ENCODE measurements at regions not wholly inside any gene's neighbourhood (a gene's known extent, or its start where the extent isn't known, plus 50 kb on each side); places are given as distances from the start of the nearest gene placed in this dataset.

DNA sequence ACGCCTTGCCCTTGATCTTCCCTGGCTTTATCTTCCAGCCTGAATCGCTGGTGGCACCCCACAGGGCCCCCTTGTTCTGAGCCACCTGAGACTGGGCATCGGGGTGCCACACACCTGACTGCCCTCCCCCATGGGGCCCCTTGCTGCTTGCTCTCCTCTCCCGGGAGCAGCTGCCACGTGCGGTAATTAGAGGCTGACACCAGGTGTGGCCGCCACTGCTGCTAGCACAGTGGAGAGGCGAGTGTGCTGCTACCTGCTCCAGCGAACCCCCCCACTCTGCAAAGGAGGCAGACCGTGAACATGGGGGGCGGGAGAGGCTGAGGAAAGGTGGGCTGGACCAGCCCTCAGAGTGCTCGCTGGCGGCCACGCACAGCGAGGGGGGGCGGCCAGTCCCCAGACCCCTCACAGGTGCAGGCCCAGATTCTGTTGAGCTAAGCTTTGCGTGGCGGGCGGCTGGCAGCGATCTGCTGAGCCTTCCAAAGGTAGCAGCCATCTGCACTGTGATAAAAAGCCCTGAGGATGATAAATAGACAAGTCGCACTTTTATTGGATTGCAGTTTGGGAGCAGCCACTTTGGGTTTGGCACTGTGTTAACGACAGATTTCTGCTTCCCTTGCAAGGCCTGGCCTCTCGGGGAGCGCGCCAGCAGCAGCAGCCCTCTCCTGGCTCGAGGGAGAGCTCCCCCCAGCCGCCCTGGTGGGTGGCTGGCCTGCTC, 167.9 kb upstream of the GSE1 start:
- Mint-ChIP-seq H3K27ac (no peak overlapping the region), H3K36me3 (no peaks in the 10 kb centered on the region), H3K27me3 (ENCODE audit: low read depth in 2 of 2) (peaks cover 0 to 12% of the 10 kb centered on the region in 2 donors), H3K9me3 (no peaks in the 10 kb centered on the region), H3K4me3 (no peak overlapping the region), H3K4me1 (peaks cover 10 to 14% of the 10 kb centered on the region in 2 donors)
- Histone ChIP-seq H3K4me1 (ENCODE audit: control insufficient read depth, insufficient read depth, low read length) (peaks cover 26% of the 10 kb centered on the region), H3K36me3 (ENCODE audit: control insufficient read depth, insufficient read depth, low read length) (no peaks in the 10 kb centered on the region), H3K9me3 (ENCODE audit: control insufficient read depth, insufficient read depth, low read length) (no peaks in the 10 kb centered on the region), H3K4me3 (ENCODE audit: low read length) (no peak overlapping the region), H3K27ac (ENCODE audit: low read length) (no peak overlapping the region), H3K27me3 (ENCODE audit: control insufficient read depth, insufficient read depth, low read length) (no peaks in the 10 kb centered on the region)
- WGBS (ENCODE audit: insufficient coverage) = 60% methylated on average over 27 of the region's 27 CpGs
- TF ChIP-seq, protein P1, sequence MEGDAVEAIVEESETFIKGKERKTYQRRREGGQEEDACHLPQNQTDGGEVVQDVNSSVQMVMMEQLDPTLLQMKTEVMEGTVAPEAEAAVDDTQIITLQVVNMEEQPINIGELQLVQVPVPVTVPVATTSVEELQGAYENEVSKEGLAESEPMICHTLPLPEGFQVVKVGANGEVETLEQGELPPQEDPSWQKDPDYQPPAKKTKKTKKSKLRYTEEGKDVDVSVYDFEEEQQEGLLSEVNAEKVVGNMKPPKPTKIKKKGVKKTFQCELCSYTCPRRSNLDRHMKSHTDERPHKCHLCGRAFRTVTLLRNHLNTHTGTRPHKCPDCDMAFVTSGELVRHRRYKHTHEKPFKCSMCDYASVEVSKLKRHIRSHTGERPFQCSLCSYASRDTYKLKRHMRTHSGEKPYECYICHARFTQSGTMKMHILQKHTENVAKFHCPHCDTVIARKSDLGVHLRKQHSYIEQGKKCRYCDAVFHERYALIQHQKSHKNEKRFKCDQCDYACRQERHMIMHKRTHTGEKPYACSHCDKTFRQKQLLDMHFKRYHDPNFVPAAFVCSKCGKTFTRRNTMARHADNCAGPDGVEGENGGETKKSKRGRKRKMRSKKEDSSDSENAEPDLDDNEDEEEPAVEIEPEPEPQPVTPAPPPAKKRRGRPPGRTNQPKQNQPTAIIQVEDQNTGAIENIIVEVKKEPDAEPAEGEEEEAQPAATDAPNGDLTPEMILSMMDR (IDR thresholded peaks at IDR 0.05) = no peak
- ATAC-seq (no peak), DNase-seq (peak in 1 of 2 donors; percentile 33)
- intact Hi-C loops (cut with micrococcal nuclease) = no loop called here

DNA sequence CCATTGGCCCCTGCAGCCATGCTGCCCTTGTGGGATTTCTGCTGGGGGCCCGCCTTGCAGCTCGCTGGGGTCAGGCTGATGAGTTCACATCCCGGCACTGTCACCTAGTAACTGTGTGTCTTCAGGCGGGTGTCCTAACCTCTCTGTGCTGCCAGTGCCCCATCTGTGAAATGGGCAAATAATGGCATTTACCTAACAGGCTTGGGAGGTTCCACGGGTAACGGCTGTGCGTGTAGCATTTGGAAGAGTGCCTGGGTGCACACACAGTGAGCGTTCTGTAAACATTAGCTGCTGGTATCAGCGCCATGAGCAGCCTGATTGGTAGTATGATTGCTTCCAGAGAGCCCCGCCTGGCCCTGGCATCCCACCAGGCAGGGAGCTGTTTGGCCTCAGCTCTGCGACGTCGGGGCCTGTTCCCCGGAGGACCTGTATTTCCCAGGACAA, 167.3 kb upstream of the GSE1 start:
- no peak overlapping the region for H3K4me3 ChIP-seq (ENCODE audit: low read length)
- Mint-ChIP-seq H3K4me1 (peaks cover 10 to 14% of the 10 kb centered on the region in 2 donors), H3K9me3 (no peaks in the 10 kb centered on the region), H3K27ac (no peak overlapping the region), H3K4me3 (no peak overlapping the region), H3K27me3 (ENCODE audit: low read depth in 2 of 2) (peaks cover 0 to 12% of the 10 kb centered on the region in 2 donors), H3K36me3 (no peaks in the 10 kb centered on the region)
- intact Hi-C loops (cut with micrococcal nuclease) = no loop called here
- no peaks in the 10 kb centered on the region for H3K36me3 ChIP-seq (ENCODE audit: control insufficient read depth, insufficient read depth, low read length)
- 96% methylated on average over 14 of the region's 14 CpGs for WGBS (ENCODE audit: insufficient coverage)
- ATAC-seq (no peak), DNase-seq (no peak)
- TF ChIP-seq, protein P1 (IDR thresholded peaks at IDR 0.05) = no peak
- H3K27me3 ChIP-seq (ENCODE audit: control insufficient read depth, insufficient read depth, low read length) = no peaks in the 10 kb centered on the region
- peaks cover 26% of the 10 kb centered on the region for H3K4me1 ChIP-seq (ENCODE audit: control insufficient read depth, insufficient read depth, low read length)
- no peaks in the 10 kb centered on the region for H3K9me3 ChIP-seq (ENCODE audit: control insufficient read depth, insufficient read depth, low read length)
- no peak overlapping the region for H3K27ac ChIP-seq (ENCODE audit: low read length)

DNA sequence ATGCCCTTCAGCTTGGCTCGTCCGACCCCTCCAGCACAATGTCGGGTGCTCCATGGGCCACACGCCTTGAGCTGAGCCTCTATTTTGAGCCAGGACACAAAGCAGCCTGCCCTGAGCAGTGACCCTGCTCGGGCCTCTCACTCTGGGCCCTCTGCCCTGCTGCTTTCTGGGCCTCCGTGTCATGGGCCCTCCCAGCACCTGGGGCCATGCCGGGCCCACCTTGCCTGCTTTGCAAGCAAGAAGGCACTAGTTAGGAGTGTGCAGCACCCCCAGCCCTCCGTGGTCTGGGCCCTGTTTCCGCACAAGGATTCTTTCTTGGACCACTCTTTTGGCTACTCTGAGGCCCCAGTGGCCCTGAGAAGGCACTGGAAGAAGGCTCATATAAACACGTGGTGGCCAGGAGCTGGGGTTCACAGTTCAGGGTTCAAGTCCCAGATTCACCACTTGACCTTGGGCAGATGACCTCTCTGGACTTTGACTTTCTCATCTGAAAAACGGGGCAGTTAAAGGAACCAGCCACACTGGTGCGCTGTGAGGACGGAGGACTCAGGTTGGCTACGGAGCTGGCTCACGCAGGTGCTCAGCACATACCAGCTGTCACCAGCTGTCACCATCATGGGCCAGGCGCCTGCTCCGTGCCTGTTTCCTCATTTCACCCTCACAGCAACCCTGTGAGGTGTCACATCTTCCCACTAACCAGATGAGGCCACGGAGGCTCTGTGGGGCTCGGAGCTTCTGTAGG, 166.0 kb upstream of the GSE1 start:
- DNase-seq = peak in 1 of 2 donors; percentile 31
- no peak overlapping the region for H3K27ac ChIP-seq (ENCODE audit: low read length)
- H3K4me1 Mint-ChIP-seq = peaks cover 10 to 14% of the 10 kb centered on the region in 2 donors

More for the DNA sequence above, 166.0 kb upstream of the GSE1 start:
- TF ChIP-seq, protein P1 (IDR thresholded peaks at IDR 0.05) = no peak
- Histone ChIP-seq H3K9me3 (ENCODE audit: control insufficient read depth, insufficient read depth, low read length) (no peaks in the 10 kb centered on the region), H3K4me1 (ENCODE audit: control insufficient read depth, insufficient read depth, low read length) (peaks cover 33% of the 10 kb centered on the region), H3K36me3 (ENCODE audit: control insufficient read depth, insufficient read depth, low read length) (no peaks in the 10 kb centered on the region), H3K4me3 (ENCODE audit: low read length) (no peak overlapping the region), H3K27me3 (ENCODE audit: control insufficient read depth, insufficient read depth, low read length) (no peaks in the 10 kb centered on the region)
- peak in 1 of 3 donors; percentile 21 for ATAC-seq
- Mint-ChIP-seq H3K27me3 (ENCODE audit: low read depth in 2 of 2) (peaks cover 0 to 8% of the 10 kb centered on the region in 2 donors), H3K27ac (no peak overlapping the region), H3K4me3 (no peak overlapping the region), H3K9me3 (no peaks in the 10 kb centered on the region), H3K36me3 (no peaks in the 10 kb centered on the region)
- intact Hi-C loops (cut with micrococcal nuclease) = no loop called here
- 62% methylated on average over 19 of the region's 19 CpGs for WGBS (ENCODE audit: insufficient coverage)
